B cell (primary cell): ENCODE measurements at regions not wholly inside any gene's neighbourhood (a gene's known extent, or its start where the extent isn't known, plus 50 kb on each side); places are given as distances from the start of the nearest gene placed in this dataset.

ENCODE experiments used
- ATAC-seq: fragments of 200-7000 bp; cut with Tn5 transposase; one replicate; pipeline ENCODE4 v1.10.0; 2021; ENCODE audit warnings: low read depth, mild to moderate bottlenecking, moderate number of reproducible peaks, moderate library complexity
- CTCF ChIA-PET: fragments of 350-600 bp; sonication (Branson Sonifier 250); formaldehyde crosslinking; loops from one replicate; lab custom pipeline; 2021; ENCODE audit warnings: antibody characterized with exemption, inconsistent platforms; lab: Charles Lee
- POLR2A ChIA-PET: fragments of 350-600 bp; sonication (Branson Sonifier 250); formaldehyde crosslinking; loops from one replicate; lab custom pipeline; 2021; ENCODE audit warnings: antibody characterized with exemption; lab: Charles Lee
- DNase-seq: peaks from one replicate; pipeline ENCODE4 v3.0.0; 2013
- H2AFZ ChIP-seq: 2 replicates; pipeline ENCODE4 v1.6.1; 2012; ENCODE audit warnings: mild to moderate bottlenecking, low read depth, low read length; ENCODE audit not compliant: insufficient read depth, poor library complexity, severe bottlenecking
- H3K27ac ChIP-seq, 2 donors: 1 replicate in 1 of 2; 2 replicates in 1 of 2; pipeline ENCODE4 v1.5.1; 2012 to 2013; ENCODE audit warnings: low read length in 2 of 2, mild to moderate bottlenecking in 2 of 2, moderate library complexity in 1 of 2
- H3K27me3 ChIP-seq, 4 experiments: fragments of 200-600 bp in 1 of 4; sonication (generic) in 1 of 4; replicated peaks in 1 of 4; 1 replicate in 2 of 4; 2 replicates in 2 of 4; pipeline versions ENCODE4 v1.6.1 to v1.7.0; 2013 to 2016; ENCODE audit warnings: low read length in 3 of 4, mild to moderate bottlenecking in 2 of 4, mixed read lengths in 1 of 4, moderate library complexity in 1 of 4; ENCODE audit not compliant: insufficient read depth in 4 of 4, control insufficient read depth in 3 of 4; ENCODE audit errors: control extremely low read depth in 1 of 4
- H3K36me3 ChIP-seq, 2 experiments: replicated peaks in 1 of 2; 1 replicate in 1 of 2; 2 replicates in 1 of 2; pipeline versions ENCODE4 v1.6.1 to v1.7.1; 2013; ENCODE audit warnings: low read length in 1 of 2; ENCODE audit not compliant: insufficient read depth in 2 of 2, control insufficient read depth in 1 of 2; ENCODE audit errors: control extremely low read depth in 1 of 2, extremely low read depth in 1 of 2
- H3K4me1 ChIP-seq, 2 donors: fragments of 200-600 bp in 1 of 2; sonication (generic) in 1 of 2; 1 replicate in 1 of 2; 2 replicates in 1 of 2; pipeline versions ENCODE4 v1.5.1 to v1.6.1; 2013 to 2017; ENCODE audit warnings: low read length in 2 of 2; ENCODE audit not compliant: control insufficient read depth in 2 of 2, insufficient read depth in 2 of 2
- H3K4me2 ChIP-seq: replicated peaks from 2 replicates; pipeline ENCODE3; 2012; ENCODE audit warnings: mild to moderate bottlenecking, low read depth, low read length; ENCODE audit not compliant: poor library complexity, severe bottlenecking
- H3K4me3 ChIP-seq, 5 experiments: fragments of 200-600 bp in 1 of 5; sonication (generic) in 1 of 5; 1 replicate in 3 of 5; 2 replicates in 2 of 5; pipeline versions ENCODE4 v1.5.1 to v1.7.0; 2011 to 2016; ENCODE audit warnings: low read length in 4 of 5, mild to moderate bottlenecking in 4 of 5, low read depth in 2 of 5, control low read depth in 1 of 5, moderate library complexity in 1 of 5; ENCODE audit not compliant: insufficient read depth in 1 of 5; ENCODE audit errors: control extremely low read depth in 1 of 5, extremely low read depth in 1 of 5
- H3K79me2 ChIP-seq: fragments of 200-600 bp; sonication (generic); one replicate; pipeline ENCODE4 v1.6.0; 2016; ENCODE audit warnings: low read length; ENCODE audit not compliant: control insufficient read depth, insufficient read depth
- H3K9ac ChIP-seq: fragments of 200-600 bp; sonication (generic); 2 replicates; pipeline ENCODE4 v1.6.1; 2017; ENCODE audit warnings: mild to moderate bottlenecking, low read length, moderate library complexity
- H3K9me3 ChIP-seq, 3 donors: one replicate each; pipeline versions ENCODE4 v1.6.1 to v1.7.1; 2013; ENCODE audit warnings: low read length in 2 of 3; ENCODE audit not compliant: control insufficient read depth in 2 of 3, insufficient read depth in 1 of 3; ENCODE audit errors: control extremely low read depth in 1 of 3
- H4K20me1 ChIP-seq: 2 replicates; pipeline ENCODE4 v1.6.0; 2012; ENCODE audit warnings: mild to moderate bottlenecking, low read length; ENCODE audit not compliant: insufficient read depth, control insufficient read depth, poor library complexity, severe bottlenecking
- H3K27ac Mint-ChIP-seq: one replicate; pipeline ENCODE4 v1.8.0; 2021; ENCODE audit warnings: mixed read lengths
- H3K27me3 Mint-ChIP-seq: one replicate; pipeline ENCODE4 v1.8.0; 2021; ENCODE audit warnings: mixed read lengths
- H3K4me1 Mint-ChIP-seq: one replicate; pipeline ENCODE4 v1.8.0; 2021; ENCODE audit warnings: mixed read lengths
- H3K4me3 Mint-ChIP-seq: one replicate; pipeline ENCODE4 v1.8.0; 2021; ENCODE audit warnings: mixed read lengths
- H3K9me3 Mint-ChIP-seq: one replicate; pipeline ENCODE4 v1.8.0; 2022; ENCODE audit warnings: mixed read lengths; ENCODE audit not compliant: insufficient read depth
- CTCF ChIP-seq: fragments of 200-600 bp; IDR thresholded peaks from one replicate; pipeline ENCODE4 v1.8.0; 2022; ENCODE audit warnings: antibody characterized with exemption, mild to moderate bottlenecking
- EZH2 ChIP-seq: IDR thresholded peaks from 2 replicates; pipeline ENCODE4 v1.6.1; 2012; ENCODE audit warnings: borderline replicate concordance, low read depth, mild to moderate bottlenecking, moderate library complexity, low read length; ENCODE audit not compliant: insufficient read depth, poor library complexity, severe bottlenecking
- WGBS: methylation state at CpG from one replicate; pipeline ENCODE4 v1.1.5; 2013; ENCODE audit warnings: missing lambda C conversion rate; ENCODE audit not compliant: insufficient coverage; 5-methylcytosine and 5-hydroxymethylcytosine counted together
- intact Hi-C: fragments of 100-400 bp; cut with micrococcal nuclease; formaldehyde crosslinking; loops from one replicate; pipeline ENCODE4 v1.10.0; 2022

DNA sequence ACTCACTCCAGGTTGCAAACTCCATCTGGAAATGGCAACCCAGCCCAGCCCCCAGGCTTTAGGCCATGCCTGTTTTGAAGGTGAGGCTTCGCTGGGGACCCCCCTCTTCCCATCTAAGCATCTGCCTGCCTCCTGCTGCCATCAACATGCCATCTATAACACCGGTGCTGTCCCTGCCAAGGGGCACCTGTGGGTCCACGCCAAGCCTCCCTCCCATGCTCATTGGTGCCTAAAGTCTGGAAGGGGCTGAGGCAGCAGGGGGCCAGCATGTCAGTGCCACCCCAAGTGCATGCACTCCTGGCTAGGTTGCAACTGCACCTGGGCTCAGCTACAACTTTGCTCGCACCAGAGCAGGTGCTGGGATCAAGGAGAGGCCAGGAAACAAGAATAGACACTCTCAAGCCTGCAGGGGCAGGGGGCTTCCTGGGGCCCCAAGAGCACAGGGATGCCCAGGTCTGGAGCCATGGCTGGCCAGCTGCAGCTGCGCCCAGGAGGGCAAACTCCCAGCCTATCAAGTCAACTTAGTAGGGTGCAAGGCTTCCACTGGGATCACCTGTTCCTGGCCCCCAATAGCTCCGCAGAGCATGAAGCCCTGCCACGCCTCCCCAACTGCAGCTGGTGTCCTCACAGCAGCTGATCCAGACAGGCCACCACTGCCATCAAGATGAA, 151.3 kb upstream of the HSF2 start:
- H4K20me1 ChIP-seq, result no peaks in the 10 kb centered on the region
- no peaks in the 10 kb centered on the region for H3K79me2 ChIP-seq
- POLR2A ChIA-PET, result no interaction called here
- H3K27me3 ChIP-seq, result no peaks in the 10 kb centered on the region
- DNase-seq (no peak), ATAC-seq (no peak)
- peaks cover 0 to 19% (median 8%) of the 10 kb centered on the region in 3 donors for H3K9me3 ChIP-seq
- no peaks in the 10 kb centered on the region for H3K27me3 Mint-ChIP-seq
- intact Hi-C loops, result no loop called here
- no peak overlapping the region for H3K9ac ChIP-seq
- H3K9me3 Mint-ChIP-seq, result peaks cover 9% of the 10 kb centered on the region
- no peaks in the 10 kb centered on the region for H3K4me1 ChIP-seq
- TF ChIP-seq EZH2 (no peak), CTCF (no peak)
- no peak overlapping the region for H2AFZ ChIP-seq
- no peaks in the 10 kb centered on the region for H3K36me3 ChIP-seq
- no peak overlapping the region for H3K4me2 ChIP-seq
- no peak overlapping the region for H3K4me3 Mint-ChIP-seq
- no peak overlapping the region for H3K27ac ChIP-seq
- no peak overlapping the region for H3K27ac Mint-ChIP-seq
- 76% methylated on average over 7 of the region's 7 CpGs for WGBS
- no peak overlapping the region for H3K4me3 ChIP-seq
- CTCF ChIA-PET, result no interaction called here
- H3K4me1 Mint-ChIP-seq, result no peaks in the 10 kb centered on the region

DNA sequence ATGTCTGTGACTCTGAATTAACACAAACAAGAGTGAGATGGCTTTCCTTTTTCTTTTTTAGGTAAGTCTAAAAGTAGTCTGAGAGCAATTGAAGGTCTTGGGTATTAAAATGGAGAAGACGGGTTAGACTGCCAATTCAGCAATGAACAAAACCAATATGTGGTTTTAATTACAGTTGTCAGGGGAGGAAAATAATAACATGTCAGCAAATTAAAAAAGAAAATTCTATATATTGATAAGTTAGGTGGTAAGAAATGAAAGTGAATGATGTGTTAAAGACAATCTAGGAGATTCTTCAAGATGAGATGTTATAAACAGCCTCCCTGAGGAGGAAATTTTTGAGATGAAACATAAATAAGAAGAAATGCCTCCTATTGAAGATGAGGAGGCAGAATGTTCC, 150.6 kb upstream of the HSF2 start:
- no peaks in the 10 kb centered on the region for H3K4me1 ChIP-seq
- H3K4me2 ChIP-seq, result no peak overlapping the region
- no peak overlapping the region for H3K4me3 Mint-ChIP-seq
- no peaks in the 10 kb centered on the region for H3K27me3 Mint-ChIP-seq
- no peaks in the 10 kb centered on the region for H3K27me3 ChIP-seq
- H3K79me2 ChIP-seq, result no peaks in the 10 kb centered on the region
- peaks cover 7% of the 10 kb centered on the region for H3K9me3 Mint-ChIP-seq
- peaks cover 0 to 19% (median 8%) of the 10 kb centered on the region in 3 donors for H3K9me3 ChIP-seq
- no peak overlapping the region for H3K9ac ChIP-seq
- no peaks in the 10 kb centered on the region for H4K20me1 ChIP-seq
- H2AFZ ChIP-seq, result no peak overlapping the region
- ChIA-PET CTCF (no interaction called here), POLR2A (no interaction called here)
- intact Hi-C loops, result no loop called here
- H3K4me3 ChIP-seq, result no peak overlapping the region
- ATAC-seq, result no peak
- H3K27ac Mint-ChIP-seq, result no peak overlapping the region
- DNase-seq, result no peak
- WGBS, result no CpG with 5 or more reads among the region's 1 CpG
- H3K27ac ChIP-seq, result no peak overlapping the region
- TF ChIP-seq EZH2 (no peak), CTCF (no peak)
- H3K36me3 ChIP-seq, result no peaks in the 10 kb centered on the region
- no peaks in the 10 kb centered on the region for H3K4me1 Mint-ChIP-seq
